Liver (tissue), 8 donors: ENCODE measurements at regions not wholly inside any gene's neighbourhood (a gene's known extent, or its start where the extent isn't known, plus 50 kb on each side); places are given as distances from the start of the nearest gene placed in this dataset.

Experiments
- DNase-seq: peaks from one replicate; pipeline ENCODE4 v3.0.0-alpha.2; 2017; ENCODE audit warnings: low spot score
- H3K27ac ChIP-seq, 2 donors: one replicate each; pipeline ENCODE4 v1.7.0; 2013; ENCODE audit warnings: inconsistent platforms in 2 of 2, low read length in 2 of 2, control low read depth in 1 of 2, low read depth in 1 of 2, mild to moderate bottlenecking in 1 of 2
- H3K27me3 ChIP-seq, 4 donors: one replicate each; pipeline versions ENCODE4 v1.6.1 to v1.7.0; 2013; ENCODE audit warnings: low read length in 3 of 4, inconsistent platforms in 1 of 4, mild to moderate bottlenecking in 1 of 4, moderate library complexity in 1 of 4; ENCODE audit not compliant: control insufficient read depth in 4 of 4, insufficient read depth in 4 of 4
- H3K36me3 ChIP-seq, 4 donors: one replicate each; pipeline versions ENCODE4 v1.6.1 to v1.7.0; 2013; ENCODE audit warnings: low read length in 3 of 4, mild to moderate bottlenecking in 3 of 4, low read depth in 1 of 4, moderate library complexity in 1 of 4; ENCODE audit not compliant: control insufficient read depth in 4 of 4, insufficient read depth in 3 of 4
- H3K4me1 ChIP-seq, 4 donors: one replicate each; pipeline versions ENCODE4 v1.6.1 to v1.7.0; 2013; ENCODE audit warnings: low read length in 3 of 4, mild to moderate bottlenecking in 3 of 4, moderate library complexity in 1 of 4; ENCODE audit not compliant: control insufficient read depth in 4 of 4, insufficient read depth in 4 of 4
- H3K4me3 ChIP-seq, 3 donors: one replicate each; pipeline versions ENCODE4 v1.6.1 to v1.7.0; 2013; ENCODE audit warnings: low read length in 3 of 3, control low read depth in 1 of 3, low read depth in 1 of 3, mild to moderate bottlenecking in 1 of 3
- H3K9ac ChIP-seq, 2 donors: one replicate each; pipeline ENCODE4 v1.7.0; 2013; ENCODE audit warnings: low read length in 2 of 2, mild to moderate bottlenecking in 2 of 2, moderate library complexity in 2 of 2, control low read depth in 1 of 2, low read depth in 1 of 2
- H3K9me3 ChIP-seq, 4 donors: one replicate each; pipeline versions ENCODE4 v1.6.1 to v1.7.0; 2013; ENCODE audit warnings: low read length in 3 of 4; ENCODE audit not compliant: control insufficient read depth in 4 of 4
- CTCF ChIP-seq: fragments of 150-350 bp; IDR thresholded peaks from 2 replicates; pipeline ENCODE4 v1.5.1; 2017; ENCODE audit warnings: improper control_type of control experiment, low read depth, low read length; ENCODE audit not compliant: missing input control
- EGR1 ChIP-seq, 2 donors: IDR thresholded peaks; 2 replicates each; pipeline ENCODE4 v1.6.1; 2016 to 2018; ENCODE audit warnings: antibody characterized with exemption in 2 of 2, low read depth in 2 of 2
- FOXA1 ChIP-seq: IDR thresholded peaks from 2 replicates; pipeline ENCODE4 v1.6.1; 2016; ENCODE audit warnings: antibody characterized with exemption
- FOXA2 ChIP-seq: IDR thresholded peaks from 2 replicates; pipeline ENCODE4 v1.6.1; 2016; ENCODE audit warnings: antibody characterized with exemption
- GABPA ChIP-seq, 2 donors: IDR thresholded peaks in 1 of 2; conservative IDR thresholded peaks in 1 of 2; 2 replicates each; pipeline ENCODE4 v1.6.1; 2016; ENCODE audit warnings: antibody characterized with exemption in 2 of 2, mild to moderate bottlenecking in 1 of 2, moderate library complexity in 1 of 2
- HNF4A ChIP-seq, 2 donors: conservative IDR thresholded peaks; 2 replicates each; pipeline ENCODE4 v1.6.1; 2016; ENCODE audit warnings: antibody characterized with exemption in 2 of 2, mild to moderate bottlenecking in 2 of 2
- HNF4G ChIP-seq: IDR thresholded peaks from 2 replicates; pipeline ENCODE4 v1.6.1; 2016; ENCODE audit warnings: antibody characterized with exemption
- JUND ChIP-seq, 2 donors: IDR thresholded peaks; 2 replicates each; pipeline ENCODE4 v1.6.1; 2016; ENCODE audit warnings: antibody characterized with exemption in 2 of 2
- MAX ChIP-seq: IDR thresholded peaks from 2 replicates; pipeline ENCODE4 v1.6.1; 2016; ENCODE audit warnings: antibody characterized with exemption
- RAD21 ChIP-seq, 2 donors: IDR thresholded peaks; 2 replicates each; pipeline ENCODE4 v1.6.1; 2016; ENCODE audit warnings: antibody characterized with exemption in 2 of 2, mild to moderate bottlenecking in 2 of 2
- SP1 ChIP-seq: IDR thresholded peaks from 2 replicates; pipeline ENCODE4 v1.6.1; 2018; ENCODE audit warnings: antibody characterized with exemption, mild to moderate bottlenecking
- TAF1 ChIP-seq: conservative IDR thresholded peaks from 2 replicates; pipeline ENCODE4 v1.6.1; 2016; ENCODE audit warnings: antibody characterized with exemption, mild to moderate bottlenecking
- YY1 ChIP-seq: IDR thresholded peaks from 2 replicates; pipeline ENCODE4 v1.6.1; 2016; ENCODE audit warnings: antibody characterized with exemption, mild to moderate bottlenecking
- ZBTB33 ChIP-seq: IDR thresholded peaks from 2 replicates; pipeline ENCODE4 v1.6.1; 2016; ENCODE audit warnings: antibody characterized with exemption
- WGBS: extraction: QIAGEN DNeasy Blood & Tissue Kit; methylation state at CpG from one replicate; pipeline ENCODE4 v1.1.7; 2013; 5-methylcytosine and 5-hydroxymethylcytosine counted together
- TF ChIP-seq, protein P1 (sequence below): IDR thresholded peaks from 2 replicates; pipeline ENCODE4 v1.6.1; 2016; ENCODE audit warnings: antibody characterized with exemption, mild to moderate bottlenecking
- TF ChIP-seq, protein P2 (sequence below): IDR thresholded peaks from 2 replicates; pipeline ENCODE4 v1.6.1; 2016; ENCODE audit warnings: antibody characterized with exemption
- donor health status: healthy.
- donor health status: healthy.
- donor health status: healthy.
- donor health status: healthy.
- donor health status: healthy.

GRCh38 chr4:106583567-106583966 lies 215.0 kb upstream of the GIMD1 start:
- no peak overlapping the region for H3K9ac ChIP-seq
- WGBS, result 61% methylated on average over 2 of the region's 2 CpGs
- no peak overlapping the region for H3K27ac ChIP-seq
- TF ChIP-seq, protein P1, sequence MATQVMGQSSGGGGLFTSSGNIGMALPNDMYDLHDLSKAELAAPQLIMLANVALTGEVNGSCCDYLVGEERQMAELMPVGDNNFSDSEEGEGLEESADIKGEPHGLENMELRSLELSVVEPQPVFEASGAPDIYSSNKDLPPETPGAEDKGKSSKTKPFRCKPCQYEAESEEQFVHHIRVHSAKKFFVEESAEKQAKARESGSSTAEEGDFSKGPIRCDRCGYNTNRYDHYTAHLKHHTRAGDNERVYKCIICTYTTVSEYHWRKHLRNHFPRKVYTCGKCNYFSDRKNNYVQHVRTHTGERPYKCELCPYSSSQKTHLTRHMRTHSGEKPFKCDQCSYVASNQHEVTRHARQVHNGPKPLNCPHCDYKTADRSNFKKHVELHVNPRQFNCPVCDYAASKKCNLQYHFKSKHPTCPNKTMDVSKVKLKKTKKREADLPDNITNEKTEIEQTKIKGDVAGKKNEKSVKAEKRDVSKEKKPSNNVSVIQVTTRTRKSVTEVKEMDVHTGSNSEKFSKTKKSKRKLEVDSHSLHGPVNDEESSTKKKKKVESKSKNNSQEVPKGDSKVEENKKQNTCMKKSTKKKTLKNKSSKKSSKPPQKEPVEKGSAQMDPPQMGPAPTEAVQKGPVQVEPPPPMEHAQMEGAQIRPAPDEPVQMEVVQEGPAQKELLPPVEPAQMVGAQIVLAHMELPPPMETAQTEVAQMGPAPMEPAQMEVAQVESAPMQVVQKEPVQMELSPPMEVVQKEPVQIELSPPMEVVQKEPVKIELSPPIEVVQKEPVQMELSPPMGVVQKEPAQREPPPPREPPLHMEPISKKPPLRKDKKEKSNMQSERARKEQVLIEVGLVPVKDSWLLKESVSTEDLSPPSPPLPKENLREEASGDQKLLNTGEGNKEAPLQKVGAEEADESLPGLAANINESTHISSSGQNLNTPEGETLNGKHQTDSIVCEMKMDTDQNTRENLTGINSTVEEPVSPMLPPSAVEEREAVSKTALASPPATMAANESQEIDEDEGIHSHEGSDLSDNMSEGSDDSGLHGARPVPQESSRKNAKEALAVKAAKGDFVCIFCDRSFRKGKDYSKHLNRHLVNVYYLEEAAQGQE, result no peak
- no peak for TF ChIP-seq EGR1 (IDR thresholded peaks at IDR 0.05; ENCODE audit: low read depth in 2 of 2)
- H3K4me3 ChIP-seq, result no peak overlapping the region
- H3K9me3 ChIP-seq, result no peaks in the 10 kb centered on the region
- H3K36me3 ChIP-seq, result no peaks in the 10 kb centered on the region
- H3K27me3 ChIP-seq, result no peaks in the 10 kb centered on the region
- no peak for DNase-seq
- no peaks in the 10 kb centered on the region for H3K4me1 ChIP-seq

DNA sequence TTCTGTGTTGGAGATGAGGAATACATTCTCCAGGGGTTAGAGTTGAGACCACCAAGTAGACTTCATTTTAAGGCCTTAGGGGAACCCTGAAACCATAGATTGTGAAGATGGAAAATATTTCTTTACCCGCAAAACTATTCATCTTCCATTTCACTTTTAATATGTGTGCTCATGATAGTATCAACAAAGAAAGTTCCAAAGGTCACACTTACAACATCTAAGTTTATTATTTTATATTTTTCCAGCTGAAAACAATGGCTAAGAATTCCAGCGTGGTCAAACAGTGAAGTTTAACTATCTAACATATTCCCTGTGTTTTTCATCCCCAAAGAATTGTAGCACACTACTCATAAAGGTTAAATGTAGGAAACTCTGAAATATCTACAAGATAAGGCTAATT lies 214.5 kb upstream of the GIMD1 start:
- no peak overlapping the region for H3K27ac ChIP-seq
- TF ChIP-seq YY1, result no peak
- no peak for TF ChIP-seq CTCF
- no peak for TF ChIP-seq EGR1 (IDR thresholded peaks at IDR 0.05; ENCODE audit: low read depth in 2 of 2)
- TF ChIP-seq FOXA2, result no peak
- TF ChIP-seq HNF4A (conservative IDR thresholded peaks at IDR 0.05), result no peak
- no peak for TF ChIP-seq HNF4G
- TF ChIP-seq TAF1, result no peak
- TF ChIP-seq RAD21 (IDR thresholded peaks at IDR 0.05), result no peak
- no peak for TF ChIP-seq ZBTB33
- TF ChIP-seq, protein P1, result no peak
- TF ChIP-seq MAX, result no peak
- TF ChIP-seq, protein P2, sequence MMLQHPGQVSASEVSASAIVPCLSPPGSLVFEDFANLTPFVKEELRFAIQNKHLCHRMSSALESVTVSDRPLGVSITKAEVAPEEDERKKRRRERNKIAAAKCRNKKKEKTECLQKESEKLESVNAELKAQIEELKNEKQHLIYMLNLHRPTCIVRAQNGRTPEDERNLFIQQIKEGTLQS, result no peak
- TF ChIP-seq JUND (IDR thresholded peaks at IDR 0.05), result no peak
- TF ChIP-seq FOXA1, result no peak
- TF ChIP-seq SP1, result no peak
- no peak for TF ChIP-seq GABPA (IDR thresholded peaks at IDR 0.05 in 1 of 2, conservative IDR thresholded peaks at IDR 0.05 in 1 of 2)
- H3K4me3 ChIP-seq, result no peak overlapping the region
- H3K9ac ChIP-seq, result no peak overlapping the region
- H3K4me1 ChIP-seq, result no peaks in the 10 kb centered on the region
- no peaks in the 10 kb centered on the region for H3K36me3 ChIP-seq
- H3K27me3 ChIP-seq, result no peaks in the 10 kb centered on the region
- 64% methylated on average over 2 of the region's 2 CpGs for WGBS
- no peak for DNase-seq
- H3K9me3 ChIP-seq, result no peaks in the 10 kb centered on the region
